ENCODE measurements at regions not wholly inside any gene's neighbourhood (a gene's known extent, or its start where the extent isn't known, plus 50 kb on each side); places are given as distances from the start of the nearest gene placed in this dataset.

DNA sequence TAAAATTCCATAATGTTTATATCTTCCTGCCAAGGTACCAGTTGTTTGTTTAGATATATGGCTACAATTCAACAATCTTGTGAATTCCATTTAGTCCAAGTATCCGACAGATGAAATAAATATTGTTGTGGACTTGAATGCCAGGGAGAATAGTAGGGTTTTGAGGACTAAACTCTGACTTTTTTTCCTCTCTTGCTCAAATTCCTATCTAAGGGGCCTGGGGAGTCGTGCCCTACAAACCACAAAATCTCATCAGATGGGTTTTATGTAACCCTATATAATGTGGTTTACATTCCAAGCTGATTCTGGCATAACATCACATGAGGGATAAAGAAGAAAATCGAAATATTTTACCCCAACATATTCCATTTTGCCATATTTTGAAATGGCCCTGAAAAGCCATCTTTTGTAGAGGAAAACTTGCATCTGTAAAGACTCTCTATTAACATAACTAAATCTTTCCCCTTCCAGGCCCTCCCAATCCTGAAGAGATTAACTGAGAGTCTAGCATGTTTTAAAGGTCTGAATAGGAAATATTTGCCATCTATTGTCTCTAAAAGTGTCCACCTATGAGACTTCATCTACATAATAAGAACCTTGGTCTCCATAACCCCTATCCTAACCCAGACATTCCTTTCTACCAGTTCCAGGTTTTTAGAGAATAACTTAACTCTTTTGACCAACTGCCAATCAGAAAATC, 184.7 kb upstream of the KITLG start:
- Histone ChIP-seq H3K27ac (ENCODE audit: low read depth, low read length) (no peak overlapping the region), H3K9me3 (ENCODE audit: control insufficient read depth in 5 of 5, low read length in 5 of 5) (no peaks in the 10 kb centered on the region)

DNA sequence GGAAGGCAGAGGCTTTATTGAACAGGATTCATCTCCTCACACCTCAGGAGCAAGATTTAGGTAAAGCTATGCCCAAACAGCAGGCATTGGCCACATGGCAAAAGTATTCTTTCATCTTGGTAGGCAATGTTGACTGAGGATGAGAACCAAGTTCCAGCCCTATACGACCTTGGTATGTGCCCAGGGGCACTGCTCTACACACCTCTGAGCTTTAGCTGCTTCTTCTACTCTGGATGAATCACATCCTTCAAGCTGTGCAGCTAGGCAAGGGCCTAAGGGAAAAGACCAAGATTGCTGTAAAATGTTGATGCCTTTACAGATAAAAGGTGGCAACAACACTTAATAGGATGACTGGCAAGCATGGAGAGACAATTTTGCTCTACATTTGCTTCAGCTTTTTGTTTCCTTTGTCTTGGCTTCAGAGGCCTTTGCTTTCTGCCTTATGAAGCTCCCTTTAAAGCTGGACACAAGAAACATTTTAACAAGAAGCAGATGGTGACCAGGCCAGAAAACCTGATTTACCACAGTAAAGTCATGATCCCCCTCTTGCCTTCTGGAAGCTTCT, 183.3 kb upstream of the KITLG start:
- Histone ChIP-seq H3K27me3 (ENCODE audit: control insufficient read depth in 5 of 5, insufficient read depth in 4 of 5, low read length in 5 of 5) (no peaks in the 10 kb centered on the region), H3K9me3 (ENCODE audit: control insufficient read depth in 5 of 5, low read length in 5 of 5) (no peaks in the 10 kb centered on the region), H3K4me3 (ENCODE audit: low read depth in 1 of 5, low read length in 5 of 5) (no peak overlapping the region), H3K27ac (ENCODE audit: low read depth, low read length) (no peak overlapping the region), H3K9ac (ENCODE audit: low read length in 5 of 5) (no peak overlapping the region), H3K36me3 (ENCODE audit: control insufficient read depth in 5 of 5, insufficient read depth in 5 of 5, low read length in 5 of 5) (no peaks in the 10 kb centered on the region), H3K4me1 (ENCODE audit: control insufficient read depth in 5 of 5, insufficient read depth in 5 of 5, low read length in 5 of 5) (no peaks in the 10 kb centered on the region)

More for the DNA sequence above, 184.7 kb upstream of the KITLG start:
- no peaks in the 10 kb centered on the region for H3K4me1 ChIP-seq (ENCODE audit: control insufficient read depth in 5 of 5, insufficient read depth in 5 of 5, low read length in 5 of 5)
- no peaks in the 10 kb centered on the region for H3K27me3 ChIP-seq (ENCODE audit: control insufficient read depth in 5 of 5, insufficient read depth in 4 of 5, low read length in 5 of 5)
- H3K36me3 ChIP-seq (ENCODE audit: control insufficient read depth in 5 of 5, insufficient read depth in 5 of 5, low read length in 5 of 5): no peaks in the 10 kb centered on the region
- H3K9ac ChIP-seq (ENCODE audit: low read length in 5 of 5): no peak overlapping the region
- H3K4me3 ChIP-seq (ENCODE audit: low read depth in 1 of 5, low read length in 5 of 5): no peak overlapping the region

DNA sequence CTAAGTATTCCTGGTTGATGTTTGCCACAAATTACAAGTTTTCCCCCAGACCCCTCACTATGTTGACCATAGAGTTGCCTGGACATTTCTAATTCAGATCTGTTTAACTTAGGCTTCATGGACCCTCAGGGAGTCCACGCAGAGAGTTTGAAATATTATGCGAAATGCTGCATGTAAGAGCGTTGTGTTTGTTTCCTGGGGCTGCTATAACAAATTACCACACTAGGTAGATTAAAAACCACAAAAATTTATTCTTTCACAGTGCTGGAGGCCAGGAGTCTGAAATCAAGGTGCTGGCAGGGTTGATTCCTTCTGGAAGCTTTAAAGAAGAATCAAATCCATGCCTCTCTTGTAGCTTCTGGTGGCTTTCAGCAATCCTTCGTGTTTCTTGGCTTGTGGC, 177.9 kb upstream of the KITLG start:
- Histone ChIP-seq H3K4me1 (ENCODE audit: control insufficient read depth in 5 of 5, insufficient read depth in 5 of 5, low read length in 5 of 5) (peaks cover 0 to 3% (median 0%) of the 10 kb centered on the region in 5 donors), H3K9ac (ENCODE audit: low read length in 5 of 5) (no peak overlapping the region), H3K36me3 (ENCODE audit: control insufficient read depth in 5 of 5, insufficient read depth in 5 of 5, low read length in 5 of 5) (no peaks in the 10 kb centered on the region), H3K9me3 (ENCODE audit: control insufficient read depth in 5 of 5, low read length in 5 of 5) (no peaks in the 10 kb centered on the region), H3K27me3 (ENCODE audit: control insufficient read depth in 5 of 5, insufficient read depth in 4 of 5, low read length in 5 of 5) (no peaks in the 10 kb centered on the region), H3K27ac (ENCODE audit: low read depth, low read length) (no peak overlapping the region), H3K4me3 (ENCODE audit: low read depth in 1 of 5, low read length in 5 of 5) (no peak overlapping the region)

DNA sequence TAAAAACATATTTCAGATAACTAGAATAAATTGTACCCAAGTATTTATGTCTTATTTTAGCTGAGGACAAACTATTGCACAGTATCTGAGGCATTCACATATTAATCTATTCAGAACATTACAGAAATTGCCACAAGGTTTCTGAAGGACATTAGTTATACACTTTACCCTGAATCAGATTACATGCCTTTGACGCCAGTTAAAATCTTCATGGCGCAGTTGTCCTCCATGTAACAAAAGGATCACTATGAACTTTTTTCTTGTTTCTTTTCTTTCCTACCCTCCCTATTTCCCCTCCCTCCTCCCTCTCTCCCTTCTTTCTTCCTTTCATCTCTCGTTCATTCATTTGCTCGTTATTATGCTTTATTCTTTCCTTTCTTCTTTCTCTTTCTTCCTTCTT, 176.6 kb upstream of the KITLG start:
- Histone ChIP-seq H3K4me3 (ENCODE audit: low read depth in 1 of 5, low read length in 5 of 5) (no peak overlapping the region), H3K9me3 (ENCODE audit: control insufficient read depth in 5 of 5, low read length in 5 of 5) (no peaks in the 10 kb centered on the region), H3K36me3 (ENCODE audit: control insufficient read depth in 5 of 5, insufficient read depth in 5 of 5, low read length in 5 of 5) (no peaks in the 10 kb centered on the region), H3K27ac (ENCODE audit: low read depth, low read length) (no peak overlapping the region), H3K9ac (ENCODE audit: low read length in 5 of 5) (no peak overlapping the region), H3K27me3 (ENCODE audit: control insufficient read depth in 5 of 5, insufficient read depth in 4 of 5, low read length in 5 of 5) (no peaks in the 10 kb centered on the region), H3K4me1 (ENCODE audit: control insufficient read depth in 5 of 5, insufficient read depth in 5 of 5, low read length in 5 of 5) (peaks cover 0 to 3% (median 0%) of the 10 kb centered on the region in 5 donors)

DNA sequence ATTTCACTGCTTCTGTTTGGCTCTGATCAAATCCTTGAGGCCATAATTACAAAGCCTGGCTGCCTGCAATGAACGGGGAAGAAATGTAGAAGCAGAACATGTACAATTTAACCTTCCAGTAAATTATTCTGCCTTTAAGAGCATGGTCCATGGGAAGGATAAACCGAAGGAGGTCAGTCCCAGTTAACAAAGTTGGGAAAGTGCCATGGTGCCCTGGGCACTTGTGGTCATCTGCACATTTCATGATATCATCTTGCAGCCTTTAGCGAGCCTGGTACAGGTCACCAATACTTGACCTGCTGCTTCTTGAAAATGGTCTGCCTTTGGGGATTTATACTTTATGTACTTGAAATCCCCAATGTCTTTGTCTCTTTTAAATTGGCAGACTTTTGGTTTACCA, 175.9 kb upstream of the KITLG start:
- Histone ChIP-seq H3K27ac (ENCODE audit: low read depth, low read length) (no peak overlapping the region), H3K9ac (ENCODE audit: low read length in 5 of 5) (no peak overlapping the region), H3K9me3 (ENCODE audit: control insufficient read depth in 5 of 5, low read length in 5 of 5) (no peaks in the 10 kb centered on the region), H3K27me3 (ENCODE audit: control insufficient read depth in 5 of 5, insufficient read depth in 4 of 5, low read length in 5 of 5) (no peaks in the 10 kb centered on the region), H3K4me3 (ENCODE audit: low read depth in 1 of 5, low read length in 5 of 5) (no peak overlapping the region), H3K4me1 (ENCODE audit: control insufficient read depth in 5 of 5, insufficient read depth in 5 of 5, low read length in 5 of 5) (peaks cover 0 to 3% (median 0%) of the 10 kb centered on the region in 5 donors), H3K36me3 (ENCODE audit: control insufficient read depth in 5 of 5, insufficient read depth in 5 of 5, low read length in 5 of 5) (no peaks in the 10 kb centered on the region)

DNA sequence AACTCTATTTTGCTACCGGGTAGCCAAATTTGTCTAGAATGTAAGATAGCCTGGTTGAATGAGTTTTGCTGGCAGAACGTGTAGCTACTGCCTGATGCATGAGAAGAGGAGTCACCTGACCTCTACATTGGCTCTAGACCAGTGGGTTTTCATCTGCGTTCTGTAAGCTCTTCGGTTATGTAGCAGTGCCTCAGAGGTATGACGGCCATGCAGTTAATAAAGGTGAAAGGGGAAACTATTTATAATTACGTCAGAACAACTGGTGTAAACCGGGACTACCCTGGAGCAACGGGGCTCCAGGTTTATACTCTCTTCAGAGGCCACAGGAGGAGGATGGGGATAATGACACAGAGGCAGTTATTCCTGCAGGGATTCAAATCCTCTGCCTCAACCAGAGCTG, 173.4 kb upstream of the KITLG start:
- no peaks in the 10 kb centered on the region for H3K36me3 ChIP-seq (ENCODE audit: control insufficient read depth in 5 of 5, insufficient read depth in 5 of 5, low read length in 5 of 5)
- no peak overlapping the region for H3K9ac ChIP-seq (ENCODE audit: low read length in 5 of 5)
- H3K4me1 ChIP-seq (ENCODE audit: control insufficient read depth in 5 of 5, insufficient read depth in 5 of 5, low read length in 5 of 5): peaks cover 0 to 8% (median 0%) of the 10 kb centered on the region in 5 donors
- H3K9me3 ChIP-seq (ENCODE audit: control insufficient read depth in 5 of 5, low read length in 5 of 5): no peaks in the 10 kb centered on the region
- H3K27me3 ChIP-seq (ENCODE audit: control insufficient read depth in 5 of 5, insufficient read depth in 4 of 5, low read length in 5 of 5): no peaks in the 10 kb centered on the region
- no peak overlapping the region for H3K27ac ChIP-seq (ENCODE audit: low read depth, low read length)
- H3K4me3 ChIP-seq (ENCODE audit: low read depth in 1 of 5, low read length in 5 of 5): no peak overlapping the region

DNA sequence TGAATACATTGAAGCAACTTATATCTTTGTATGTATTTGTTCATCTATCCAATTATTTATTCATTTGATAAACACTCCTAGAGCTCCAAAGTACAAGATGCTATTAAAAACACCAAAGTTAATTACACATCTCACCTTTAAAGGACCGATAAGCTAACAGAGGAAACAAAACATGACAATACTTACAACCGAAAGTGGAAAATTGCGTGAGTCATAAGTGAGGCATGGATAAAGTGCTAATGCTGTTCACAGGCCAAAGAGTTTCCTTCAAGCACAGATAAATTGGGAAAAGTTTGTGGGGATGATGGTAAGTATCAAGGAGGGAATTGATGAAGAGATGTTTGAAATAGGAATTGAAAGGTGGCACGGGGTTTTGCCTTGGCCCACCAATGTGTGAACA, 172.8 kb upstream of the KITLG start:
- Histone ChIP-seq H3K27ac (ENCODE audit: low read depth, low read length) (no peak overlapping the region), H3K27me3 (ENCODE audit: control insufficient read depth in 5 of 5, insufficient read depth in 4 of 5, low read length in 5 of 5) (no peaks in the 10 kb centered on the region), H3K36me3 (ENCODE audit: control insufficient read depth in 5 of 5, insufficient read depth in 5 of 5, low read length in 5 of 5) (no peaks in the 10 kb centered on the region), H3K4me1 (ENCODE audit: control insufficient read depth in 5 of 5, insufficient read depth in 5 of 5, low read length in 5 of 5) (peaks cover 0 to 8% (median 0%) of the 10 kb centered on the region in 5 donors), H3K9ac (ENCODE audit: low read length in 5 of 5) (no peak overlapping the region), H3K9me3 (ENCODE audit: control insufficient read depth in 5 of 5, low read length in 5 of 5) (no peaks in the 10 kb centered on the region), H3K4me3 (ENCODE audit: low read depth in 1 of 5, low read length in 5 of 5) (no peak overlapping the region)

DNA sequence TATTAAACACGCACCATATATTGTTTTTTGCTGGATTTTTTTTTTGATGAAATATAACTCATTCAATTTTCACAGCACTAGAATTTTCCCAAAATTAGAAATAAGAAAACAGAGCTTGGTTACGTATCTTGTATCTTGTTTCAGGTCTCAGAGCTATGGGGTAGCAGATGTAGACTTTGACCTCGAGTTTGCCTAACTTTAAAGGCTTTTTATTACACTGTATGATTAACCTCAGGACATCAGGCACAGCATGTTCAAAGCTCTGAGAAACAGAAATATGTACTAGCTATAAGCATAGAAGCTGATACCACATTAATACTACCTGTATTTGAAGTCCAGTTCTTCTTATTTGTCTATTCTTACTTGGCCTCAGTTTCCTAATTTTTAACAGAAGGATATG, 171.9 kb upstream of the KITLG start:
- no peaks in the 10 kb centered on the region for H3K9me3 ChIP-seq (ENCODE audit: control insufficient read depth in 5 of 5, low read length in 5 of 5)
- no peak overlapping the region for H3K4me3 ChIP-seq (ENCODE audit: low read depth in 1 of 5, low read length in 5 of 5)
- H3K36me3 ChIP-seq (ENCODE audit: control insufficient read depth in 5 of 5, insufficient read depth in 5 of 5, low read length in 5 of 5): no peaks in the 10 kb centered on the region
- H3K27ac ChIP-seq (ENCODE audit: low read depth, low read length): no peak overlapping the region
- H3K9ac ChIP-seq (ENCODE audit: low read length in 5 of 5): no peak overlapping the region
- peaks cover 0 to 8% (median 0%) of the 10 kb centered on the region in 5 donors for H3K4me1 ChIP-seq (ENCODE audit: control insufficient read depth in 5 of 5, insufficient read depth in 5 of 5, low read length in 5 of 5)
- no peaks in the 10 kb centered on the region for H3K27me3 ChIP-seq (ENCODE audit: control insufficient read depth in 5 of 5, insufficient read depth in 4 of 5, low read length in 5 of 5)

DNA sequence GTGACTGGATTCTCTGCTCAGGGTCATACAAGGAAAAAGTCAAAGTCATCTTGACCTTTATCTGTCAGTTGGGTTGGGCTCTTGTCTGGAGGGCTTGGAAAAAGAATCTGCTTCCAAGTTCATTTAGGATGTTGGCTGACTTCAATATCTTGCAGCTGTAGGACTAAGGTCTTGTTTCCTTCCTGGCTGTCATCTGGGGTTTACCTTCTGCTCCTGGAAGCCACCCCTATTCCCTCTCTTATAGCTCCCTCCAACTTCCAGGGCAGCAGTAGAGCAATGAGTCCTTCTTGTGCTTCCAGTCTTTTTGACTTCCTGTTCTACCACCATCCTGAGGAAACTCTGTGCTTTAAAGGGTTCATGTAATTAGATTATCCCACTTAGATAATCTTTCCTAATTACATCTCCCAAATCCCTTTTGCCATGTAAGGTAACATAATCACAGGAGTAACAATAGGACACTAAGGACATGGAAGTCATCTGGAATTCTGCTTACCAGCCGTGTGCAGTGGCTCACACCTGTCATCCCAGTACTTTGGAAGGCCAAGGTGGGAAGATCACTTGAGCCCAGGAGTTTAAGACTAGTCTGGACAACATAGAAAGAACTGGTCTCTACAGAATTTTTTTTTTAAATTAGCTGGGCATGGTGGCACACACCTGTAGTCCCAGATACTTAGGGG, 170.7 kb upstream of the KITLG start:
- Histone ChIP-seq H3K27ac (ENCODE audit: low read depth, low read length) (no peak overlapping the region), H3K9me3 (ENCODE audit: control insufficient read depth in 5 of 5, low read length in 5 of 5) (no peaks in the 10 kb centered on the region), H3K36me3 (ENCODE audit: control insufficient read depth in 5 of 5, insufficient read depth in 5 of 5, low read length in 5 of 5) (no peaks in the 10 kb centered on the region), H3K4me1 (ENCODE audit: control insufficient read depth in 5 of 5, insufficient read depth in 5 of 5, low read length in 5 of 5) (peaks cover 0 to 8% (median 0%) of the 10 kb centered on the region in 5 donors), H3K27me3 (ENCODE audit: control insufficient read depth in 5 of 5, insufficient read depth in 4 of 5, low read length in 5 of 5) (no peaks in the 10 kb centered on the region), H3K9ac (ENCODE audit: low read length in 5 of 5) (no peak overlapping the region), H3K4me3 (ENCODE audit: low read depth in 1 of 5, low read length in 5 of 5) (no peak overlapping the region)

DNA sequence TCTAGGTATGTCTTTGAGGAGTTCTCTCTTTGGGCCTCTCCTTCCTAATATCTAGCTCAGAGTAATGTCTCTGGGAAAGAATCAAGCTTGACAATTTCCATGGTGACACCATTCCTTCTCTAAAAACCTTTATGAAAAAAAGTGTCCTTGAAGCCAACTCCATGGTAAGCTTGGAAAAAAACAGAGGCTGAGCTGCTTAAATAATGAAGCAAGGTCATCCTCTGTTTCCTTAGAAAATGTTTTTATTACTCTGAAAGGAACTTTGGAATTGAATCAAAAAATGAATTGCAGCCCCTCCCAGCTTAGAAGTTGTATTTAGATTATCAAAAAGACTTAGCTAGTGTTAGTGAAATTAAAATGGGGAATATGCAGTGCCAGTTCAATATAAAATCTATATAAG, 166.1 kb upstream of the KITLG start:
- Histone ChIP-seq H3K36me3 (ENCODE audit: control insufficient read depth in 5 of 5, insufficient read depth in 5 of 5, low read length in 5 of 5) (no peaks in the 10 kb centered on the region), H3K4me3 (ENCODE audit: low read depth in 1 of 5, low read length in 5 of 5) (no peak overlapping the region), H3K27ac (ENCODE audit: low read depth, low read length) (no peak overlapping the region), H3K4me1 (ENCODE audit: control insufficient read depth in 5 of 5, insufficient read depth in 5 of 5, low read length in 5 of 5) (peaks cover 0 to 5% (median 0%) of the 10 kb centered on the region in 5 donors), H3K27me3 (ENCODE audit: control insufficient read depth in 5 of 5, insufficient read depth in 4 of 5, low read length in 5 of 5) (no peaks in the 10 kb centered on the region), H3K9ac (ENCODE audit: low read length in 5 of 5) (no peak overlapping the region), H3K9me3 (ENCODE audit: control insufficient read depth in 5 of 5, low read length in 5 of 5) (no peaks in the 10 kb centered on the region)
